NCI-H2227 treated with DMSO at 0.1 percent for 48 hours (cell line): ENCODE measurements at regions not wholly inside any gene's neighbourhood (a gene's known extent, or its start where the extent isn't known, plus 50 kb on each side); places are given as distances from the start of the nearest gene placed in this dataset.
A peak's percentile ranks its signal among the peaks of the same experiment; 100 is the strongest.
"Not testable (repeated sequence)": the region's sequence is repeated elsewhere in the genome, so short reads cannot be mapped to it uniquely, and the experiment has no call there.

Experiments
- DNase-seq: peaks from one replicate; lab custom pipeline; 2025; lab: John Stamatoyannopoulos, UW

DNA sequence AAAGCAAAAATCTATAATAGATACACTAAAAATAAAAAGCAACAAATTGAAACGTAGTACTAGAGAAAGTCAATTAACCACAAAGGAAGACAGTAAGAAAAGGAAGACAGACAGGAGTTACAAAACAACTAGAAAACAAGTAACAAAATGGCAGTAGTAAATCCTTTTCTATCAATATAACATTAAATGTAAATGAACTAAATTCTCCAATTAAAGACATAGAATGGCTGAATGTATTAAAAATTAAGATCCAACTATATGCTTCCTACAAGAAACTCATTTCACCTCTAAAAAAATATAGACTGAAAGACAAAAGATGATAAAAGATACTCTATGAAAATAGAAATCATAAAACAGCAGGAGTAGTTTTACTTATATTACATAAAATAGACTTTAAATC lies 79.1 kb downstream of the CTH start:
- no peak for DNase-seq

GRCh38 chr1:70495370-70495769 lies 84.3 kb downstream of the CTH start:
- DNase-seq: no peak

- DNase-seq: no peak
Measured at GRCh38 chr1:70496181-70496580, 85.1 kb downstream of the CTH start.

DNA sequence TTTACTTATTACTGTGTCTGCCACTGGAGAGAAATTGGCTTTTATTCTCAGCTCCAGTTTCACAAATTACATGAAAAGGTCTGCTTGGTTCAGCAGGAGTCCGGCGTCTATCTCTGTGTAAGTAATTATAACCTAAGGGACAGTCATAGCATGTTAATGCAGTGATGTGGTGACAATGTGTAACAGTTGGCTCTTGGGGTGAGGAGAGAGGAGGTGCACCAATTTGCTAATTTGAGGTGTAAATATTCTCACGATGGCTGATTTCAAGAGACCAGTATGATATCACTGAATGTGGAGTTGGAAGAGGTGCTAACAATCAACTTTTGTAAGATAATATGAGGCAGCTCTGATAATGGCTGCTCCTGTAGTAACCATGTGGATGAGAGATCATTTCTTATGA lies 86.1 kb downstream of the CTH start:
- DNase-seq: no peak

DNA sequence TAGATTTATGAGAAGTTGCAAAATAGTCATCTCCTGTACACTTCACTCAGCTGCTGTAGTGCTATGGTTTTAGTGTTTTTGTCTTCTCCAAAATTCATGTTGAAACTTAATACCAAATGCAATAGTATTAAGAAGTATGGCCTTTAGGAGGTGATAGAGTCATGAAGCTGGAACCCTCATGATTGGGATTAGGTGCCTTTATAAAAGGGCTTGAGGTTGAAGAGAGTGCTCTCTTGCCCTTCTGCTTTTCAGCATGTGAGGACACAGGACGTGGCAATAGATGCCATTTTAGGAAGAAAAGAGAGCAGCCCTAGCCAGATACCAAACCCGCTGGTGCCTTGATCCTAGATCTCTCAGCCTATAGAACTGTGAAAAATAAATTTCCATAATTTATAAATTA lies 87.6 kb downstream of the CTH start:
- no peak for DNase-seq

DNA sequence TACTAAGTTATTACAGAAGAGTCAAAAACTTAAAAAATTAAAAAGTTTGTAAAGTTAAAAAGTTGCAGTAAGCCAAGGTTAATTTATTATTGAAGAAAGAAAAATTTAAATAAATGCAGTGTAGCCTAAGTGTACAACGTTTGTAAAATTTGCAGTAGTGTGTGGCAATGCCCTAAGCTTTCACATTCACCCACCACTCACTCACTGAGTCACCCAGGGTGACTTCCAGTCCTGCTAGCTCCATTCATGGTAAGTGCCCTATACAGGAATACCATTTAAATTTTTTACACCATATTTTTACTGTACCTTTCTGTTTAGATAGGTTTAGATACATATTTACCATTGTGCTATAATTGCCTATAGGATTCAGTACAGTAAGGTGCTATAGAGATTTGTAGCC lies 88.6 kb downstream of the CTH start:
- DNase-seq: no peak

DNA sequence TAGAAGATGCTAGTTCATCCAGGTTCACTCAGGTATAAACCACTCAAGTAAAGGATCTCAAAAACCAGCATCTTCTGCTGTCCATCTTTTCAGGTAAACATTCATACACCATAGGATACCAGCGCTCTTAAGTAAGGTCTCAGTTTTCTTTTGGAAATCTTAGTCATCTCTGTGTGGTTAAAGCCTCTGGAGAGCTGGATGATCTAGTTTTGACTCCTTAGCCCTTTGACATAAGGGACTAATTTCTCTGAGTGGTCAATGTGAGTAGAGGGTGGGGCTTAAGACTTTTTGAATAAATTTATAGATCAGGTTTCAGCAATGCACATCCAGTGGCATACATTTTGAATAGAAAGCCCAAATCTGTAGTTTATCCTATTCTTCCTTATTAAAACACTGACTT lies 92.3 kb downstream of the CTH start:
- DNase-seq: no peak

DNA sequence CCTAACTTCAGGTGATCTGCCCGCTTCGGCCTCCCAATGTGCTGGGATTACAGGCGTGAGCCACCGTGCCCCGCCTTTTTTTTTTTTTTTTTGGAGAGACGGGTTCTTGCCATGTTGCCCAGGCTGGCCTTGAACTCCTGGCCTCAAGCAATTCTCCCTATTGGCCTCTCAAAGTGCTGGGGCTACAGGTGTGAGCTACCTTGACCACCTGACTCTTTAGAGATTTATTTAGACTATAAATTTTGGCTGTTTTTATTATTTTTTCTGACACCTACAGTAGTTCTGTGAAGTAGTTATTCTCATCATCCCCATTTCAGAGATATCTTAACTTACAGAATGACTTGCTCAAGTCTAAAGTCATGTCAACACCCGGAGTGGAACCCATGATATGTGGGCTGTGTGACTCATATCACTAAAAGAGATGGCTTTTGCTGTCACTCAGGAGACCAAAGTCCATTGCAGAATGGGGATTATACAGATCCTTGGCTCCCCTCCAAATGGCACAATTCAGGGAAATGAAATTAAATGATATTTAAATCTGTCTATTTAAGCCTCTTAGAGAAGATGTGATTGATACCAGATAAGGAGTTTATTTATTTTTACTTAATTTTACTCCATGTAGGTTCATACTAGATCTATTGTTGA lies 93.2 kb downstream of the CTH start:
- DNase-seq: no peak

GRCh38 chr1:70504821-70505193 lies 93.7 kb downstream of the CTH start:
- no peak for DNase-seq

DNA sequence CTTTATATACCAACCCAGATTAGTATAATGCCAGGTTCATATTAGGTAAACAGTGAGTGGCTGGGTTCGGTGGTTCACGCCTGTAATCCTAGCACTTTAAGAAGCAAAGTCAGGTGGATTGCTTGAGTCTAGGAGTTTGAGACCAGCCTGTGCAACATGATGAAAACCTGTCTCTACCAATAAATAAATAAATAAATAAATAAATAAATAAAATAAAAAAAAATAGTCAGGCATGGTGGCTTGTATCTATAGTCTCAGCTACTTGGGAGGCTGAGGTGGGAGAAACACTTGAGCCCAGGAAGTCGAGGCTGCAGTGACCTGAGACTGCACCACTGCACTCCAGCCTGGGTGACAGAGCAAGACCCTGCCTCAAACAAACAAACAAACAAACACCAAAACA lies 96.9 kb downstream of the CTH start:
- not testable (repeated sequence) for DNase-seq

- DNase-seq: peak; percentile 74
Measured at GRCh38 chr1:70509996-70510876, 99.2 kb downstream of the CTH start.

DNA sequence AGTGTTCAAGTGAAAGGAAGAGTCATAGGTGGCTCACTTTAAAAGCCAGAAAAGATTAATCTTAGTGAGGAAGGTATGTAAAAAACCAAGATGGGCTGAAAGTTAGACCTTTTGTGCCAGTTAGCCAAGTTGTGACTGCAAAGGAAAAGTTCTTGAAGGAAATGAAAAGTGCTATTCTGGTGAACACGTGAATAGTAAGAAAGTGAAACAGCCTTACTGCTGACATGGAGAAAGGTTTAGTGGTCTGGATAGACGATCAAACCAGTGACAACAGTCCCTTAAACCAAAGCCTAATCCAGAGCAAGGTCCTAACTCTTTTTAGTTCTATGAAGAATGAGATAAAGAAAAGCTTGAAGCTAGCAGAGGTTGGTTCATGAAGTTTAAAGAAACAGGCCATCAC lies 106.4 kb downstream of the CTH start:
- DNase-seq: no peak

GRCh38 chr1:70518106-70518505 lies 107.0 kb downstream of the CTH start:
- DNase-seq: no peak

- peak; percentile 14 for DNase-seq
Measured at GRCh38 chr1:70528590-70529333, 117.7 kb downstream of the CTH start.

- DNase-seq: no peak
Measured at GRCh38 chr1:70536708-70537366, 125.8 kb downstream of the CTH start.

GRCh38 chr1:70537788-70538187 lies 126.7 kb downstream of the CTH start:
- DNase-seq: no peak

DNA sequence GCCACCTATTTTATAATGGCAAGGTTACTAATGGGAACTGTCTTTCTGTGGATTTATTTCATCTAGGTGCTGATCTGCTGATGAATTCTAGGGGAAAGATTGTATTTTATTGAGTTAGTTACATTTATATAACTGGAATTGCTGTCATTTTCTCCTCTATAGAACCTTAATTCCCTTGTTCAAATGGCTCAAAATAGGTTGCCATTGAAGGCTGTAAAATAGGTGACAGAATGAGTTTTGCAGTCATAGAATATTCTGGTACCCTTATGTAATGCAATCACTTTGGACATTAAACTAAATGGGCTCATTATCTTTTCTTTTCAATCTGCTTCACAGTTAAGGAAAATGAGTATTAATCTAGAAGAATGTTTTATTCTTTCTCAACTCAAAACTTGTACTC lies 131.0 kb downstream of the CTH start:
- DNase-seq: no peak

- DNase-seq: no peak
Measured at GRCh38 chr1:70542856-70543255, 131.8 kb downstream of the CTH start.

- DNase-seq: no peak
Measured at GRCh38 chr1:70546726-70547125, 135.7 kb downstream of the CTH start.

DNA sequence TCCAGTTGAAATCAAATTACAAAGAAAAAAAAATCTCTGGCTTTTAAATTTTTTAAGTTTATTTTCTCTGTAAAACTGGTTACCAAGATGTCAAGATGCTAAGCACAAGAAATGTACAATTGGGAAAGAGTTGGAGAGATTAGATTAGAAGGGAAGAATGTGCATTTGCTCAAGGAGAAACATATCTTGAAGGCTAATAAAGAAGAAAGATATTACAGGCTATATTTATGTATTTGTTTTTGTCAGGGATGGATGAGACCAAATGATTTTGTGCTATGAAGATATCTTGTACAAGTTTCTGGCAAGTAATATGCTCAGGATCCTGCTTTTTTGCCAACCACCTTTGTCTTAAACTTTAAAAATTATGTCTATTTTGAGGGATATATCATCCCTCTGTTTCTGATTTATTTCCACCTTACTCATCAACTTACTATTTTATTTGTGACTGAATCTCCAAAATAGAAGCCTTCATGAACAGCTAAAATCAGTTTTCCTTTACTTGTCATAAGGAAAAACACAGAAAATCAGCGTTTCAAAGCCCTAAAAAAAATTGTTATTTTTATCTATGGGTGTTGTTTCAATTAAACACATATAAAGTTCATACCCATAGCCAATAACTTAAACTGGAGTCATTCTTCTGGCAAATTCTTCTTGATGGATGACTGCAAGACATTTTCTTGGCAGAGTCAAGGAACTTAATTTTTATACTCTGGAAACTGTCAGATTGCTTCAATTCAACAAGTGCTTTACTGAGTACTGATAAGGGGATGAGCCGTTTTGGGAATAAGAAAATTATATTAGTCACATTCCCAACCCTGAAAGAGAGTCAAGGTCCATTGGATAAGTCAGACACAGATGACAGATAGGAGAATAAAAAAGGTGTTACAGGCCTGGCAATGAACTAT lies 141.8 kb downstream of the CTH start:
- no peak for DNase-seq

- DNase-seq: no peak
Measured at GRCh38 chr1:70553567-70553956, 142.5 kb downstream of the CTH start.
